GM18505 (cell line): ENCODE measurements at regions not wholly inside any gene's neighbourhood (a gene's known extent, or its start where the extent isn't known, plus 50 kb on each side); places are given as distances from the start of the nearest gene placed in this dataset.
"Not testable (repeated sequence)": the region's sequence is repeated elsewhere in the genome, so short reads cannot be mapped to it uniquely, and the experiment has no call there.

Experiments
- ATAC-seq: cut with Tn5 transposase; IDR thresholded peaks from one replicate; pipeline ENCODE4 v1.9.1; 2021; ENCODE audit not compliant: unreplicated experiment
- POLR2A ChIP-seq: IDR thresholded peaks from 4 replicates; pipeline ENCODE4 v1.6.1; 2011; ENCODE audit warnings: borderline replicate concordance; ENCODE audit not compliant: insufficient read depth, insufficient read length; ENCODE audit errors: extremely low read depth

DNA sequence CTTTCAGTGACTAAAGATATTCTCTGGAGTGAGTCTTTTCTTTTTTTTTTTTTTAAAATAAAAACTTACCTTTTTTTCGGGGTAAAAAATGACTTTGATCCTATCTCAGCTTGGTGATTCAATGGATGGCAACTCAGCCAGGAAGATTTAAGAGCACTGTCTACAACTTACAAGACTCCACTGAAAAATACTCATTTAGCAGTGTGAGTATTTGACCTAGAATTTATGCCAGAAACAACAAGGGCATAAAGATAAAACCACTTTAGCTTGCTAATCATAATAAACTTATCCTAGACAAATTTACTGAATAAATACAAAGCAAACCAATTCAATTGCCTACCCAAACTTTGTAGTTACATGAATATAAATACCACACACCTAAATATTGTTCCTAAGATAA is 446.6 kb downstream of the RPS29 start:
- no peak for TF ChIP-seq POLR2A
- ATAC-seq: no peak

DNA sequence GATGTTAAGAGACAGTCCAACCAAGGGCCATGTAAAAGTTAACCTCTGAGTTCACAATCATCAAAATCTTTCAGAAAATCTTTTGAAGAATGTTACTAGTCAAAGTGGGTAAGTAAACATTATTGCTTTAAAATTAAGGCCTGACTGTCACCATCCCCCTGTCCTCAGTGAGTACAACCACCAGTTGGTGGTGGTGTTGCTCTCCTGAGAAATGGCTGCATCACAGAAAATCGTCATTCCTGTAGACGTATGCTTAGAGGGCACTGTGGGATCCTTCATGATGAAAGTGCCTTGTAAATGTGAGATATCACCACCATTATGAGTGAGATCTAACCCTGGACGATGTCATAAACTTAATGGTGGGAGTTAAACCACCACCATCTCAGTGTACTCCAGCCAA is 451.2 kb downstream of the RPS29 start:
- no peak for ATAC-seq

DNA sequence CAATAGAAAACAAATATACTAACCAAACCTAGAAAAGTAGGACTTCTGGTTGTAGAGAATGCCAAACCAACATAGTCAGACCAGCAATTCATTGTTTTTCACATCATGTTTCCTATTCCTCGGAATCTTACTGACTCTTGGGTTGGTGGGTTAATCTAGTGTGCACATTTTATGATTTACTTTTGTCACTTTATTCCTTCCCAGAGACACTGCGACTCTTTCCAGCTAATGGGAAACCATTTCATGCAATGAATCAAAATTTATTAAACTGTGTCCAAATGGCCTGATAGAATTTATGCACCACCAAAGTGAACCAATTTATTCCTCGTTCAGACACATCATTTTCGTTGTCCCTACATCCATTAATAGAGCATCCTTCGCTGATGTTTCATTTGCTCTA is 464.9 kb downstream of the RPS29 start:
- no peak for ATAC-seq
- no peak for TF ChIP-seq POLR2A

More for the DNA sequence above, 451.2 kb downstream of the RPS29 start:
- TF ChIP-seq POLR2A: no peak

DNA sequence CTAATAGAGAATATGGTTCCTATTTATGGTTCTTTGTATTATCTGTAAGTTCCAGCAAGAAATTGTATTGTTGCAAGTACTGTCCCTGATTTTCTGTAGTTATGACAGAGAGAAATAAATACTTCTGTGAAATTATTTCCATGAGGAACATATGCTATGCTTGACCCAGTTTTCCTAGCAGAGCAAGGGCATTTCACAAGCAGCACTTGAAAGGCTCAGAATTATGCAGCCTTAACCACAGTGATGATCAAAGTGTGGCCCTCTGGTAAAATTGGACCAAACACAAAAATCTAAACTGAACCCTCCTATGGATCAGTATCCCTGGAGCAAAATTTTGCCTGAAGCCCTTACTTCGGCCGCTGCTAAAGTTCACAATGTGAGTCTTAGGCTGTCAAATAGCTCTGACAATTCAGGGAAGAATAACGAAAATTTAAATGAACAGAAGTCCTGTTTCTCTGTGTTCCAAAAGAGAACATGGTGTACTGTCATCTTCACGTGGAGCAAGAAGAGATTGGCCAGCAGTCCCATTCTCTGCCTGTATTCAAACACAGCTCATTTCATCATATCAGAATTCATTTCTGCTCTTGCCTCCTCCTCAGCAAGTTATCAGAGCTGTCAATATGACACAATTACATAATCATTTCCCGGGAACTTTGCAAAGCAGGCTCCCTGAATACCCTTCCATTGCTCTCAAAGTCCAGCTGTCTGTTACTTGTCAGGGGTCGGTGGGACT is 471.9 kb downstream of the RPS29 start:
- TF ChIP-seq POLR2A: no peak
- ATAC-seq: no peak

DNA sequence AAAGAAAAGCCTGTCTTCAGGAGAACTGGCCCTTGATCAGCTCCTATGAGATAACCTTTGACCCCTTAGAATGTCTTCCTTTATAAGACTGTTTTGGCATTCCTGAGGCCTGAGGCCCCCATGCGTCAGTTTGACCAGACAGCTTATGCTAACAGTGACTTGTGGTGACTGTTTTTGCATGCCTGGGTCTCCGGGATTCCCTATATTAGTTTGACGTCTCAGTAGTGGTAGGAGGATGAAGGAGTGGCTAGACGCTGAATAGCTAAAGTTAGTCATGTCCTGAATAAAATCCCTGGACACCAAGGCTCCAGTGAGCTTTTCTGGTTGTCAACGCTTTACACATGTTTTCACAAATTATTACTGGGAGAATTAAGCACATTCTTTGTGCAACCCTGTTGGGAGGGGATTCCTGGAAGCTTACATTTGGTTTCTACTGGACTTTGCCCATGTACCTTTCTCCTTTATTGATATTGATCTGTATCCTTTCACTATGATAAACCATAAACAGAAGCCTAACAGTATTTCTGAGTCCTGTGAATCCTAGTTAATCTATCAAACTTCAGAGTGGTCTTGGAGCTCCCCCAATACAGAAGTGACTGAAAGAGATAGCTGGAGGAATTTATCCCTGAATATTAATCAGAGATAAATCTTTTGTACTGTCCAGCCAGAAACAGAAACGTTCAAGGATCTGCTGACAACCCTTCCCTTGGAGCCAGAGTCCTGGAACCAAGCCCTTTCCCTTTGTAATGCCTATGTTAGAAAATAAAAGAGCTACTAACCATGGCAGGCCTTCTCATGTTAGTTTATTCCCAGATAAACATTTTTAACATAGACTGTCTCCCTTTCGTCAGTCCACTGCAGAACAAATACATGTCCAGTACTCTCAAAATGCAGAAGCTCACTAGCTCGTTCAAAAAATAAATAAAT is 479.2 kb downstream of the RPS29 start:
- no peak for ATAC-seq

DNA sequence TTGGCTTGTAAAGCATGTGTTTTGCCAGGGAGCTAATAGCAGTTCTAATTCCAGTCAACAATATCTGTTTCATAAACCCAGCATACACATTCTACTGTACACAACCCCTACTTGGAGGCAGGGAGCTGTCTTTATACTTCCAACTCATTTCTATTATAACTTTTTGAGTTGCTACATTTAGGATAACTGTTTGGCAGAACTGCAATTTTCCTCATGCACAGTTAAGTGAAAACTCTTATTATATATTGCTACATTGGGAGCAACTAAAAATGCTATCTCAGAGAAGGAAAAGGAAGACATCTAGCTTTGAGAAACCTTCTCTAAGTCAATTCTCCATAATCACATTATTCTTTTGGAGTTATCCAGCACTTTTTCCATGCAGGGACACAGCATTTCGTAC is 480.2 kb downstream of the RPS29 start:
- TF ChIP-seq POLR2A: no peak
- ATAC-seq: no peak

More for the DNA sequence above, 479.2 kb downstream of the RPS29 start:
- TF ChIP-seq POLR2A: no peak

DNA sequence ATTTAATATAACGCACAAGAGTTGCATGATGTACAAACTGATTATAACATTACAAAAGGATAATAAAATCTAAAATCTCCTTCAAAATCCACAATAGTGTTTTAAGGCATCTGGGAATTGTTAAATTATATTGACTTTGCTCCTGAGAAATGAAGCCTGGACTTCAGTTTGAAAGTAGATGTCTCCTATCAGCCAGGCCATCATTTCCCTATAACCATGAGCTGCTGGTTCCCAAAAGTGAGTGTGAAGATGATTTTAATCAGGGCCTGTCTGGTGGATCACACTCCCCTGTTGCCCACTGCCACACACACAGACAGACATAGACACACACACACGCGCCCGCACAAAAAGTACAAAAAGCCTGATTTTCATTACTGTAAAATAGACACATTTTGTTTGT is 480.7 kb downstream of the RPS29 start:
- no peak for TF ChIP-seq POLR2A

DNA sequence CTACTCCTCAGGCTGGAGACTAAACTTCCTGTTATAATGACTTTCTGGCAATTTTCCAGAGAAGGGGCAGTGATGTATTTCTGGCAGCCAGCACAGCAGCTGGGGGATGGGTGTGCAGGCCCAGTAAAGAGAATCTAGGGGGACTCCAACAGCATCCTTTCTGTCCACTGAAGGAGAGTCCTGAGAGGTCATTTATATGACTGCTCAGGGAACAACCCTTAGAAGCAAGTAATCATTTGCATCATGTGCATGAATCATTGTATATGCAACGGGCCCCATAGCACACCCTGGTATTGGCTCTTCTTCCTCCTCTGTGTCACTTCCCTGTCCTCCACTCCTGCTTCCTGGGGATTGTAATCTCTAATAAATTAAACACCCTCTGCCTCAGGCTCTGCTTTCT is 493.8 kb downstream of the RPS29 start:
- no peak for TF ChIP-seq POLR2A

More for the DNA sequence above, 480.7 kb downstream of the RPS29 start:
- no peak for ATAC-seq

DNA sequence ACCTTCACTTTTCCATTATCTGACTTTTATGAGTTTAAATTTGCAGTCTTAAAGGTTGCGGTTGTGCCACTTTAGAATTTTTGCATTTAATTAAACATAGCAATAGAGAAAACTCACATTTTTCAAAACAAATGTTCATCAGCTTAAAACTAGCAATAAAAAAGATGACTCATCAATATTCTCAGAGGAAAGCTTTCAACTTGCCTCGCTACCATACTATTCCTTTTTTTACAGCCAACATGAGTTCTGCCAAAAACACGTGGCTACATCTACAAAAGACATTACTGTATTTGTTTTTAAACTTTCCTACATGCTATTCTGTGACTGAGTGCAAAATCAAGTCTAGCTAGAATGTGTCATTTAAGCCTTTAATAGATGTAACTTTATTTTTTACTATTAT is 497.1 kb downstream of the RPS29 start:
- TF ChIP-seq POLR2A: no peak
- no peak for ATAC-seq

More for the DNA sequence above, 493.8 kb downstream of the RPS29 start:
- ATAC-seq: no peak

DNA sequence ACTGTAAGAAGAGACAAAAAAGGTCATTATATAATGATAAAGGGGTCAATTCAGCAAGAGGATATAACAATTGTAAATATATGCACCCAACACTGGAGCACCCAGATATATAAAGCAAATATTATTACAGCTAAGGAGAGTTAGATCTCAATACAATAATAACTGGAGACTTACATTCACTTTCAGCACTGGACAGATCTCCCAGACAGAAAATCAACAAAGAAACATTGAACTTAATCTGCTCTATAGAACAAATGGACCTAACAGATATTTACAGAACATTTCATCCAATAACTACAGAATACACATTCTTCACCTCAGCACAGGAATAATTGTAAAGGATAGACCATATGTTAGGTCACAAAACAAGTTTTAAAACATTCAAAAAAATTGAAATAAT is 512.9 kb downstream of the RPS29 start:
- ATAC-seq: not testable (repeated sequence)

DNA sequence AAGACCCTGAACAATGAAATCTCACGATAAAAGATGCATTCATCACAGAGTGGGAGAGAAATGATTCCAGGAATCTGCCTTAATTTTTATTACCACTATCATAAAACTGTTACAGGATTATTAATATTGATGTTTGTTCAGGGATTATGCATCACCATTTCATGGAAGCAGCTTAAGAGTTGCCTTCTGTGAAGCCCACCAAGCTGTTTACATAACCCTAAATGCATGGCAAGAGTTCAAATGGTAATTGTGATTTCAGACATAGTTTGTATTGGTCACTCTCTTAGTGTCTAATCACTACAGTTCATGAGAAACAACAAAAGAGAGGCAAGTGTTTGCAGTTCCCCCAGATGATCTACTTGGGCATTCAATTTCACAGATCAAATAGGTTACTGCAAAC is 527.7 kb downstream of the RPS29 start:
- no peak for ATAC-seq
- TF ChIP-seq POLR2A: no peak

DNA sequence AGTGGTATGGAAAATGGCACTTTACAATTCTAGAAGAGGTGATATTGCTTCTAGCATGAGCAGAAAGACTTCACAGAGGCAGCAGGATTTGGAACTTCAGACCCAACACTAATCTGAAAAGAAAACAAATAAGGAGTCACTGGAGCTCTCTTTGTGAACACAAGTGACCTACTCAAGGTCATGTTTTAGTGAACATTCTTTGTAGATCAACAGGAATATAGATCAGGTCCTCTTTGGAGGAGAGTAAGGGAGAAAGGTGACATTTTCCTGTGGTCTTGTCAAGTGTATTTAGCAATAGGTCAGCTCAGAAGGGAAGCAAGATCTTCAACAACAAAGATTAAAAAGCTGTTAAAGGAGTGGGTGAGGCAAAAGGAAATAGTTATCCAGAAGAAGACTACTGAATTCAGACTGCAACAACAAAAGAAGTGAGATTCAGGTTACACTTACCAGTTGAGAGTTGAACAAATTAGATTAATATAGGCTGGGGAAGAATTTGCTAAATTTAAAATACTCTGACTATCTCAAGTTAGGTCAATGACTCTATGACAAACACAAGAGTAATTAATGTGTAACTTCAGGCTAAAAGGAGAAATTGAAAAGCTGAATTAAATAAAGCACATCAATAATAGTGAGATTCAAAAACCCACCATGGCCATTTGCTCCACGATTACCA is 528.2 kb downstream of the RPS29 start:
- no peak for ATAC-seq
- TF ChIP-seq POLR2A: no peak

DNA sequence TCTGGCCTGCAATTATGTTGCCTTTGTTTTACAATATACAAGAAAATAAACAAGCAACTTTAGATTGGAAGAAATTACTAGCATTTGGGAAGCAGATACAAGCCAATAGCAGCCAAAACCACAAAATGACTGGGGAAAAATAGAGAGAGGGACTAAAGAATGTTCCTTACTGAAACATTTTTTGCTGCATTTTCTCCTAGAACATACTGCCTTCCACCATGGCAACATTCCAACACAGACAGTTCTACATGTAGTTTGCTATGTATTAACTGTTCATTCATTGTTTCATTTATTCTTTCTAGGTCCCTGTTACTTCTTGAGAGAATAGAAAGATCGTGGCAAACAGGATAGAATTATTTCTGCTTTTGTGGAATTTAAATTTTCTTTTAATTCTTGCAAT is 530.2 kb downstream of the RPS29 start:
- TF ChIP-seq POLR2A: no peak
- ATAC-seq: no peak

DNA sequence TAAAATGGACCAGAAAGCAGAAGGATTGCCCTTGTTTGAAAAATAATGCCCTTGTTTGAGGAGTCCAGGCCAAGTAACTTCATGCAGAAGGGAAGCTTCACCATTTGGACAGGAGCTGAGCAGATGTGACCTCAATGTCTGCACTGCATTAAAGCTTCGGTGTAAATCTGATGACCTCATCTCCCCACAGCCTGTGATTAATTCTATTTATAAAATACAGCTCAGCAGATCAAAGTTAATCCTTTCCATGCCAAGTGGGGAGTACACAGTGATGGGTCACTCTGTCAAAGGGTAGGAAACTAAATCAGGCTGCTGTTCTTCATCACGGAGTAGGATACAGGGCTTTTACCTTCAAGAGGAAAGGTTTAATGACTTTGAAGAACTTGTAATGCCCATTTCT is 533.7 kb downstream of the RPS29 start:
- TF ChIP-seq POLR2A: no peak
- ATAC-seq: no peak

DNA sequence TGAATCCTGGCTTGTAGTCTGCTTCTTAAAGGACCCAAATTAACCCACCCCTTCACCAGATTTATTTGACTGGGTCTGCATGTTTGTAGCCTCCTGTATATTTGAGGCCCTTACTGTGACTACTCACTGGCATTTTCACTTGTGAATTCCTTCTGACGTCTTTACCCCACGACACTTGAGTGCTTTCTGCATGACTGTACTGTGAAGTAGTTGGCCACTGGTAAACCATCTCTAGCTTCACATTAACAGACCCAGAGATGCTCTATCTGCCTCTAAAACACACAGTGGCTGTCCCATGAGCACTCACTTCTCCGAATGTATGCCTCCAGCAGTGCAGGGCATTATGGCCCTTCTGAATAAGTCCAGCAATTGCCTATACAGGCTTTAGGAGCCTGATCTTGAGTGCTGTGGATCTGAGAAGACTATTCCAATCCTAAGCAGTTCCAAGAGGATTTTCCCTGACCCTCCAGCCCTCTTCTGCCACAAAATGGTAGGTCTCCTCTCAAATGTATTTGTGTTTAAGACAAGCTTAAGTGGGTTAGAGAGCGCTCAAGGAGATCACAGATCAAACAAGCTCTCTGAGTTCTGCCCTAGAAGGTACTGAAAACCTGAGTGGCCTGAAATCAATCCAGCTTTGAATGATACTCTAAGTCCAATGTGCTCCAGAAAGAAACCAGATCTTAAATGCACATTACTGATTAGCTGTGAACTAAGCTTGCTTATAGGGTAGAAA is 534.7 kb downstream of the RPS29 start:
- TF ChIP-seq POLR2A: no peak
- no peak for ATAC-seq
